GM23248 (cell line): ENCODE measurements at regions not wholly inside any gene's neighbourhood (a gene's known extent, or its start where the extent isn't known, plus 50 kb on each side); places are given as distances from the start of the nearest gene placed in this dataset.

Experiments used
- EZH2 ChIP-seq: fragments of 200-600 bp; sonication (generic); IDR thresholded peaks from 2 replicates; pipeline ENCODE4 v1.6.1; 2018; ENCODE audit warnings: antibody characterized with exemption, mild to moderate bottlenecking; ENCODE audit not compliant: insufficient read depth, poor library complexity, severe bottlenecking
- EZH2phosphoT487 ChIP-seq: fragments of 200-600 bp; sonication (generic); IDR thresholded peaks from 2 replicates; pipeline ENCODE4 v1.6.1; 2018; ENCODE audit warnings: antibody characterized with exemption, moderate library complexity, mild to moderate bottlenecking, low read depth; ENCODE audit not compliant: insufficient read depth

DNA sequence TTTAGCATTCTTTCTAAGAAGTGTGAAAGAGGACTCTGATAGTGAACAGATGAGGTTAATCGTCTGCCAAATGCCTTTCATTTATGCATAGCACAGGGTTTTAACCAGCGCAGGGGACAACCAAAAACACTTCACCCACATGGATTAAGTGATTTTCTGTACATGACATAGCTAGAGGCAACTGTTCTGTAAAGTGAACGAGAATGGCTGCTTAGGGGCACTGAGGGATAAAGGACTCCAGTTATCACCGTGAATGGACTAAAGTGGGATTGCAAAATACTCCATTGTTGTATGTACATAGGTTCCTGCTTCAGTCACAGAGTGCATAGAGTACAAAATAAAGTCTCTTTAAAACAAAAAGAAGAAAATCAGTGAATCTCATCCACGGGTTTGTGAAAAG is 456.8 kb downstream of the DMAC1 start:
- TF ChIP-seq EZH2 (no peak), EZH2phosphoT487 (no peak)
